HepG2 (cell line): ENCODE measurements at regions not wholly inside any gene's neighbourhood (a gene's known extent, or its start where the extent isn't known, plus 50 kb on each side); places are given as distances from the start of the nearest gene placed in this dataset.
A peak's percentile ranks its signal among the peaks of the same experiment; 100 is the strongest.

Experiments used
- ATAC-seq: fragments of 200-7000 bp; cut with Tn5 transposase; 3 replicates; pipeline ENCODE4 v1.9.1; 2020; ENCODE audit warnings: mild to moderate bottlenecking, moderate library complexity
- BruUV-seq: library from RNA; stranded (reverse); fragments of 400-500 nt; replicated peaks from 2 replicates; lab custom pipeline; 2021; lab: Mats Ljungman, UMichigan
- CTCF ChIA-PET: fragments of 300-600 bp; formaldehyde crosslinking; extraction: SDS; loops from one replicate; lab custom pipeline; 2021; ENCODE audit warnings: low total read pairs, inconsistent platforms, low intra/inter-chr PET ratio; lab: Yijun Ruan, JAX
- POLR2A ChIA-PET: fragments of 350-600 bp; sonication (Branson Sonifier 250); formaldehyde crosslinking; loops from one replicate; lab custom pipeline; 2020; ENCODE audit warnings: antibody characterized with exemption, inconsistent platforms; lab: Yijun Ruan, JAX
- DNase-seq: peaks from one replicate; pipeline ENCODE4 v3.0.0-alpha.2; 2015; ENCODE audit warnings: low spot score
- FAIRE-seq: peaks from 3 replicates; lab custom pipeline; 2011; peaks lifted over from hg19 to GRCh38; lab: Jason Lieb, UNC
- H2AFZ ChIP-seq: one replicate; pipeline ENCODE4 v1.6.1; 2011; ENCODE audit warnings: low read length, inconsistent platforms
- H3K27ac ChIP-seq: fragments of 300-600 bp; 3 replicates; pipeline ENCODE4 v1.8.0; 2011; ENCODE audit warnings: mixed run types, mild to moderate bottlenecking, mixed read lengths, low read length, inconsistent platforms; ENCODE audit not compliant: insufficient read depth; ENCODE audit errors: extremely low read length
- H3K27me3 ChIP-seq, 2 experiments: fragments of 200-600 bp in 1 of 2; 2 replicates in 1 of 2; 3 replicates in 1 of 2; pipeline versions ENCODE4 v1.6.0 to v1.8.0; 2011; ENCODE audit warnings: low read length in 2 of 2, mild to moderate bottlenecking in 2 of 2, moderate library complexity in 2 of 2, inconsistent platforms in 1 of 2; ENCODE audit not compliant: insufficient read depth in 2 of 2, control insufficient read depth in 1 of 2
- H3K36me3 ChIP-seq, 2 experiments: fragments of 200-600 bp in 1 of 2; replicated peaks in 1 of 2; 2 replicates in 1 of 2; 3 replicates in 1 of 2; pipeline versions ENCODE4 v1.5.1 to v1.8.0; 2011; ENCODE audit warnings: low read length in 2 of 2, inconsistent platforms in 1 of 2; ENCODE audit not compliant: insufficient read depth in 2 of 2, control insufficient read depth in 1 of 2
- H3K4me1 ChIP-seq: 2 replicates; pipeline ENCODE4 v1.5.1; 2012; ENCODE audit warnings: low read length, inconsistent platforms; ENCODE audit not compliant: insufficient read depth
- H3K4me2 ChIP-seq: 2 replicates; pipeline ENCODE4 v1.6.0; 2011; ENCODE audit warnings: low read depth, low read length, inconsistent platforms
- H3K4me3 ChIP-seq, 3 experiments: fragments of 200-600 bp in 1 of 3; sonication (generic), shearing (Covaris generic) in 1 of 3; replicated peaks in 1 of 3; 2 replicates each; pipeline ENCODE4 v1.5.1; 2011 to 2016; ENCODE audit warnings: low read length in 3 of 3, inconsistent platforms in 2 of 3, low read depth in 2 of 3, mild to moderate bottlenecking in 2 of 3, control low read depth in 1 of 3, mixed read lengths in 1 of 3; ENCODE audit not compliant: insufficient read depth in 1 of 3
- H3K79me2 ChIP-seq: one replicate; pipeline ENCODE4 v1.6.1; 2011; ENCODE audit warnings: low read length, inconsistent platforms; ENCODE audit not compliant: insufficient read depth
- H3K9ac ChIP-seq: 2 replicates; pipeline ENCODE4 v1.6.0; 2011; ENCODE audit warnings: mild to moderate bottlenecking, low read depth, low read length, inconsistent platforms; ENCODE audit not compliant: insufficient read depth
- H3K9me3 ChIP-seq: 2 replicates; pipeline ENCODE4 v1.5.1; 2012; ENCODE audit warnings: mild to moderate bottlenecking, low read length
- H4K20me1 ChIP-seq: 2 replicates; pipeline ENCODE4 v1.6.0; 2011; ENCODE audit warnings: inconsistent platforms, mild to moderate bottlenecking, low read length, moderate library complexity; ENCODE audit not compliant: insufficient read depth
- ATAD3A ChIP-seq: sonication (generic); formaldehyde crosslinking; IDR thresholded peaks from 2 replicates; pipeline ENCODE4 v1.4.0; 2020; ENCODE audit warnings: missing genetic modification reagents
- BRD4 ChIP-seq: sonication (generic); formaldehyde crosslinking; IDR thresholded peaks from 2 replicates; pipeline ENCODE4 v1.4.0; 2020; ENCODE audit warnings: missing genetic modification reagents
- CBX1 ChIP-seq: IDR thresholded peaks from one replicate; pipeline ENCODE4 v1.6.1; 2016; ENCODE audit warnings: antibody characterized with exemption, low read depth
- MTERF4 ChIP-seq: sonication (generic); formaldehyde crosslinking; IDR thresholded peaks from 2 replicates; pipeline ENCODE4 v1.8.0; 2023; ENCODE audit warnings: mild to moderate bottlenecking, missing genetic modification reagents
- NR2F6 ChIP-seq, 2 experiments: IDR thresholded peaks; 2 replicates each; pipeline ENCODE4 v1.6.1; 2016; ENCODE audit warnings: antibody characterized with exemption in 1 of 2, mild to moderate bottlenecking in 1 of 2
- PHF5A ChIP-seq: IDR thresholded peaks from one replicate; pipeline ENCODE4 v1.6.1; 2018; ENCODE audit warnings: low read depth, missing genetic modification reagents; ENCODE audit not compliant: unreplicated experiment
- RBAK ChIP-seq: sonication (generic); formaldehyde crosslinking; IDR thresholded peaks from 2 replicates; pipeline ENCODE4 v1.5.1; 2020; ENCODE audit warnings: mild to moderate bottlenecking, missing genetic modification reagents
- RNF2 ChIP-seq: fragments of 450-650 bp; conservative IDR thresholded peaks from 2 replicates; pipeline ENCODE4 v1.6.1; 2016; ENCODE audit warnings: low read depth
- SPEN ChIP-seq: sonication (generic); formaldehyde crosslinking; IDR thresholded peaks from 2 replicates; pipeline ENCODE4 v1.5.1; 2020; ENCODE audit warnings: low read depth, mild to moderate bottlenecking, missing genetic modification reagents
- ZBTB43 ChIP-seq: sonication (generic); formaldehyde crosslinking; conservative IDR thresholded peaks from 2 replicates; pipeline ENCODE4 v1.4.0; 2020; ENCODE audit warnings: missing genetic modification reagents
- ZHX1 ChIP-seq: sonication (generic); formaldehyde crosslinking; IDR thresholded peaks from 2 replicates; pipeline ENCODE4 v1.8.1; 2022; ENCODE audit warnings: low read depth, mild to moderate bottlenecking, missing genetic modification reagents
- ZNF12 ChIP-seq: sonication (generic); formaldehyde crosslinking; IDR thresholded peaks from 2 replicates; pipeline ENCODE4 v1.5.0; 2020; ENCODE audit warnings: missing genetic modification reagents
- ZNF281 ChIP-seq: sonication (generic); formaldehyde crosslinking; IDR thresholded peaks from 2 replicates; pipeline ENCODE4 v1.4.0; 2020; ENCODE audit warnings: missing genetic modification reagents, borderline replicate concordance
- WGBS: methylation state at CpG from one replicate; pipeline ENCODE4 v1.1.6; 2017; ENCODE audit warnings: low lambda C conversion rate; 5-methylcytosine and 5-hydroxymethylcytosine counted together
- in situ Hi-C: cut with HindIII; loops from 2 replicates; pipeline ENCODE4 v1.10.0; 2017; ENCODE audit warnings: low pct_unique_long_range_greater_than_20kb; ENCODE audit not compliant: extremely low pct_ligation_motif_present
- intact Hi-C: fragments of 100-400 bp; cut with micrococcal nuclease; formaldehyde crosslinking; loops from one replicate; pipeline ENCODE4 v1.10.0; 2022; ENCODE audit not compliant: unreplicated experiment

DNA sequence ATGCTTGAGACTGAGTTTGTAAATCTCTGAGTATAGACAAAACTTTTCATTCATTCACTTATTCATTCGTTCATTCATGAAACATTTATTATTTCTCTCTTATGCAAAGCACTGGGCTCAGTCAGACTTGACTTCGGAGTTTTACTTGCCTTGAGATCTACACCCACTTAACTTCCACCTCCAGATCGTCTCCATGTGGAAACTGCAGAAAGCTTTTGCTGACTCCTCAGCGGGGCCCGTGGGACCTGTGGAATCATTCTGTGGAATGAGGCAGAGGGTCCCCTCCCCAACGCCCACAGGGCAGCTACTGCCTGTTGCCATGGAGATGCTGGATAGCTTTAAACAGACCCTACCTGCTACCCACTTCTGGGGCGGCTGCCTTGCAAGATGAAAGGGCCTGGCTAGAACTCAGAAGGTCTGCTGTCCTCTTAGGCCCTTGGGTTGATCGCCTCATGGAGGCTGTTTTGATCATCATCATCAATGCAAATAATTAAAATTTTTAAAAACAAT, 66.4 kb upstream of the KCNG1 start (continued):
- TF ChIP-seq ZHX1 (CRISPR knock-in tag), result no peak
- no peak for TF ChIP-seq SPEN (CRISPR knock-in tag)
- TF ChIP-seq RBAK (CRISPR knock-in tag), result no peak
- TF ChIP-seq MTERF4 (CRISPR knock-in tag), result no peak

DNA sequence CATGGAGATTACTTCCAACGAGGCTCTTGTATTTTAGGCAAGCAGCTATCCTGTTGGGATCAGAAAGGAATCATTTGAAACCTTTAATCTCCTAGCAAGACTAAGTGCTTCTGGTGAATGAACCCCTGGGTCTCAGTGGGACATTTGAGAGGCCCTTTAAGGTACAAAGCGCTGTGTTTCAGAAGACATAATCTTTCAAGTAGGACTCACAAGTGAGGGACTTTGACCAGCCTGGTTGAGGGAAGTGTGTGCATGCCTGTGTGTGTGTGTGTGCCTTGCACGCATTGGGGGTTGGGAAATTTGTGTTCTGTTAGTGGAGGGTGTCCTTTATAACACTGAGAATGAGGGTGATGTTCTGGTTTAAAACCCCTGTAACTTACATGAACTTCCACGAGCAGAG, 64.4 kb upstream of the KCNG1 start:
- POLR2A ChIA-PET, result no interaction called here
- TF ChIP-seq ZNF12 (CRISPR knock-in tag) (no peak), RNF2 (0 out of 2 replicates have a peak, but pooled peaks have one; percentile 28), BRD4 (CRISPR knock-in tag) (no peak), ZNF281 (CRISPR knock-in tag) (peak; percentile 15; the same call in 1 of the 2 replicates), ZBTB43 (CRISPR knock-in tag) (peak; percentile 83; the same call in 1 of the 2 replicates), PHF5A (no peak), NR2F6 (IDR thresholded peaks at IDR 0.05) (no peak), NR2F6 (CRISPR knock-in tag; IDR thresholded peaks at IDR 0.05) (no peak), ATAD3A (CRISPR knock-in tag) (no peak), CBX1 (no peak)
- 2% methylated on average over 4 of the region's 4 CpGs for WGBS

More for the DNA sequence above, 64.4 kb upstream of the KCNG1 start:
- Histone ChIP-seq H3K36me3 (no peaks in the 10 kb centered on the region), H3K27me3 (peaks cover 9 to 48% of the 10 kb centered on the region in 2 experiments; a peak in 4 of 5 replicates), H4K20me1 (no peaks in the 10 kb centered on the region), H3K9ac (no peak overlapping the region), H3K79me2 (no peaks in the 10 kb centered on the region), H3K4me3 (no peak overlapping the region), H3K4me2 (no peak overlapping the region), H3K27ac (no peak overlapping the region), H3K4me1 (no peaks in the 10 kb centered on the region), H3K9me3 (no peaks in the 10 kb centered on the region), H2AFZ (no peak overlapping the region)
- BruUV-seq, result no TSS peak
- ATAC-seq (no peak), FAIRE-seq (no peak), DNase-seq (no peak)
- CTCF ChIA-PET, result no interaction called here
- intact Hi-C loops, result no loop called here
- in situ Hi-C loops, result no loop called here
